HG03064 (cell line): ENCODE measurements at regions not wholly inside any gene's neighbourhood (a gene's known extent, or its start where the extent isn't known, plus 50 kb on each side); places are given as distances from the start of the nearest gene placed in this dataset.
"Not testable (repeated sequence)": the region's sequence is repeated elsewhere in the genome, so short reads cannot be mapped to it uniquely, and the experiment has no call there.

Experiments
- ATAC-seq: cut with Tn5 transposase; IDR thresholded peaks from one replicate; pipeline ENCODE4 v1.9.1; 2021; ENCODE audit warnings: low read depth; ENCODE audit not compliant: unreplicated experiment

GRCh38 chr5:145660897-145661640, 174.1 kb downstream of the PRELID2 start:
- no peak for ATAC-seq

- no peak for ATAC-seq
These were observed 176.7 kb downstream of the PRELID2 start for GRCh38 chr5:145658435-145658834.

- not testable (repeated sequence) for ATAC-seq
These were observed 182.4 kb downstream of the PRELID2 start for GRCh38 chr5:145652700-145653099.

GRCh38 chr5:145647137-145647536, 188.0 kb downstream of the PRELID2 start:
- not testable (repeated sequence) for ATAC-seq

GRCh38 chr5:145643214-145643613, 191.9 kb downstream of the PRELID2 start:
- not testable (repeated sequence) for ATAC-seq

GRCh38 chr5:145637396-145637795, 197.7 kb downstream of the PRELID2 start:
- ATAC-seq, result no peak

- ATAC-seq, result no peak
These were observed 198.8 kb downstream of the PRELID2 start for GRCh38 chr5:145636371-145636770.

GRCh38 chr5:145633474-145633873, 201.7 kb downstream of the PRELID2 start:
- no peak for ATAC-seq

GRCh38 chr5:145632701-145633100, 202.4 kb downstream of the PRELID2 start:
- no peak for ATAC-seq

GRCh38 chr5:145629047-145629446, 206.1 kb downstream of the PRELID2 start:
- ATAC-seq, result no peak

- ATAC-seq, result no peak
These were observed 206.6 kb downstream of the PRELID2 start for GRCh38 chr5:145628525-145628924.

- ATAC-seq, result no peak
These were observed 215.3 kb downstream of the PRELID2 start for GRCh38 chr5:145619806-145620310.

GRCh38 chr5:145616739-145617138, 218.4 kb downstream of the PRELID2 start:
- ATAC-seq, result not testable (repeated sequence)

GRCh38 chr5:145598983-145599382, 236.2 kb downstream of the PRELID2 start:
- no peak for ATAC-seq

- no peak for ATAC-seq
These were observed 237.0 kb downstream of the PRELID2 start for GRCh38 chr5:145598184-145598583.

GRCh38 chr5:145591578-145591977, 243.6 kb downstream of the PRELID2 start:
- no peak for ATAC-seq

GRCh38 chr5:145589063-145589462, 246.1 kb downstream of the PRELID2 start:
- ATAC-seq, result no peak

- ATAC-seq, result no peak
These were observed 246.6 kb downstream of the PRELID2 start for GRCh38 chr5:145588558-145588957.

- no peak for ATAC-seq
These were observed 247.0 kb downstream of the PRELID2 start for GRCh38 chr5:145588113-145588512.

GRCh38 chr5:145587710-145588109, 247.4 kb downstream of the PRELID2 start:
- no peak for ATAC-seq

- no peak for ATAC-seq
These were observed 247.9 kb downstream of the PRELID2 start for GRCh38 chr5:145587308-145587672.

GRCh38 chr5:145586661-145587307, 248.4 kb downstream of the PRELID2 start:
- ATAC-seq, result no peak
